OCI-LY3 (cell line): ENCODE measurements at regions not wholly inside any gene's neighbourhood (a gene's known extent, or its start where the extent isn't known, plus 50 kb on each side); places are given as distances from the start of the nearest gene placed in this dataset.

Experiments
- EZH2phosphoT487 ChIP-seq: fragments of 200-600 bp; shearing (Covaris generic); IDR thresholded peaks from 2 replicates; pipeline ENCODE4 v1.6.1; 2018; ENCODE audit warnings: antibody characterized with exemption, mixed run types, low read depth
- TF ChIP-seq, protein P1 (sequence below): fragments of 200-600, 300-600 bp; sonication (generic); IDR thresholded peaks from 2 replicates; pipeline ENCODE4 v1.5.1; 2014; ENCODE audit warnings: antibody characterized with exemption, low read length, low read depth

DNA sequence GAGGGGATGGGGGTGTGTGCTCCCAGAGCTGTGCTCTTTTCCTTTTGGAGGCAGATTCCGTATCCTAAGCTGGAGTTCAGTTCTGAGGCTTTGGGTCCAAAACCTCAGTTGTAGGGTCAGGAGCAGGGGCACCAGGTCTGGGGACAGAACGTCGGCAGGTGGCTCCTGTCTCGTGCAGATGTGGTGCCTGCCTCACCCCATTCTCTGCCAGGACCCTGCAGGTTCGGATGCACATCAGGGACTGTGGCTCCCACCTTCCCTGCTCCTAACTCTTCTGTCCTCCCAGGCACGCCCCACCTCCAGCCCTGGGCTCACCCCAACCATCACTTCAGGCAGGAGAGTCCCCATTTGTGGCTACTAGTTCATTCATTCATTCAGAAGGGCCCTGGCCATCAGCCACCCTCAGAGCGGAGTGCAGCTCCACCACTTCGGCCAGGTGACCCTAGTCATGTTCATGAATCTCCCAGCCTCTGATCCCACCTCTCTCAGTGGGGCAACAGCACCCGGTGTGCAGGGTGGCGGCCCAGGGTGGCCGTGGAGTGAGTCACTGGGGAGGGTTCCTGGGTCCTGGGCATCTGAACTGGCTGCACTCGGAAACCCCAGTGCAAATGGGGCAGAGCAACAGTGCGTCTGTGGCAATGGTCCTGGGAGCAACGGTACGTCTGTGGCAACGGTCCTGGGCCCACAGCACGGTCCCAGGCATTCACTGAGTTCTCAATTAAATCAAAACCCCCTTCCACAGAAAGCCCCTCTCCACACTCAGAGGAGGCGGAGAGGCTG, 100.8 kb upstream of the FAM20C start:
- TF ChIP-seq, protein P1, sequence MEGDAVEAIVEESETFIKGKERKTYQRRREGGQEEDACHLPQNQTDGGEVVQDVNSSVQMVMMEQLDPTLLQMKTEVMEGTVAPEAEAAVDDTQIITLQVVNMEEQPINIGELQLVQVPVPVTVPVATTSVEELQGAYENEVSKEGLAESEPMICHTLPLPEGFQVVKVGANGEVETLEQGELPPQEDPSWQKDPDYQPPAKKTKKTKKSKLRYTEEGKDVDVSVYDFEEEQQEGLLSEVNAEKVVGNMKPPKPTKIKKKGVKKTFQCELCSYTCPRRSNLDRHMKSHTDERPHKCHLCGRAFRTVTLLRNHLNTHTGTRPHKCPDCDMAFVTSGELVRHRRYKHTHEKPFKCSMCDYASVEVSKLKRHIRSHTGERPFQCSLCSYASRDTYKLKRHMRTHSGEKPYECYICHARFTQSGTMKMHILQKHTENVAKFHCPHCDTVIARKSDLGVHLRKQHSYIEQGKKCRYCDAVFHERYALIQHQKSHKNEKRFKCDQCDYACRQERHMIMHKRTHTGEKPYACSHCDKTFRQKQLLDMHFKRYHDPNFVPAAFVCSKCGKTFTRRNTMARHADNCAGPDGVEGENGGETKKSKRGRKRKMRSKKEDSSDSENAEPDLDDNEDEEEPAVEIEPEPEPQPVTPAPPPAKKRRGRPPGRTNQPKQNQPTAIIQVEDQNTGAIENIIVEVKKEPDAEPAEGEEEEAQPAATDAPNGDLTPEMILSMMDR: no peak
- no peak for TF ChIP-seq EZH2phosphoT487
